GM12865 (cell line): ENCODE measurements at regions not wholly inside any gene's neighbourhood (a gene's known extent, or its start where the extent isn't known, plus 50 kb on each side); places are given as distances from the start of the nearest gene placed in this dataset.

Source experiments
- DNase-seq: peaks from one replicate; pipeline ENCODE4 v3.0.0; 2010; ENCODE audit warnings: low read depth
- H3K4me3 ChIP-seq: 2 replicates; pipeline ENCODE4 v1.5.1; 2011; ENCODE audit warnings: mild to moderate bottlenecking, low read depth, low read length, control low read depth
- TF ChIP-seq, protein P1 (sequence below): IDR thresholded peaks from 2 replicates; pipeline ENCODE4 v1.5.1; 2011; ENCODE audit warnings: low read length, control low read depth, low read depth, inconsistent platforms; ENCODE audit not compliant: insufficient read depth; ENCODE audit errors: missing control alignments

DNA sequence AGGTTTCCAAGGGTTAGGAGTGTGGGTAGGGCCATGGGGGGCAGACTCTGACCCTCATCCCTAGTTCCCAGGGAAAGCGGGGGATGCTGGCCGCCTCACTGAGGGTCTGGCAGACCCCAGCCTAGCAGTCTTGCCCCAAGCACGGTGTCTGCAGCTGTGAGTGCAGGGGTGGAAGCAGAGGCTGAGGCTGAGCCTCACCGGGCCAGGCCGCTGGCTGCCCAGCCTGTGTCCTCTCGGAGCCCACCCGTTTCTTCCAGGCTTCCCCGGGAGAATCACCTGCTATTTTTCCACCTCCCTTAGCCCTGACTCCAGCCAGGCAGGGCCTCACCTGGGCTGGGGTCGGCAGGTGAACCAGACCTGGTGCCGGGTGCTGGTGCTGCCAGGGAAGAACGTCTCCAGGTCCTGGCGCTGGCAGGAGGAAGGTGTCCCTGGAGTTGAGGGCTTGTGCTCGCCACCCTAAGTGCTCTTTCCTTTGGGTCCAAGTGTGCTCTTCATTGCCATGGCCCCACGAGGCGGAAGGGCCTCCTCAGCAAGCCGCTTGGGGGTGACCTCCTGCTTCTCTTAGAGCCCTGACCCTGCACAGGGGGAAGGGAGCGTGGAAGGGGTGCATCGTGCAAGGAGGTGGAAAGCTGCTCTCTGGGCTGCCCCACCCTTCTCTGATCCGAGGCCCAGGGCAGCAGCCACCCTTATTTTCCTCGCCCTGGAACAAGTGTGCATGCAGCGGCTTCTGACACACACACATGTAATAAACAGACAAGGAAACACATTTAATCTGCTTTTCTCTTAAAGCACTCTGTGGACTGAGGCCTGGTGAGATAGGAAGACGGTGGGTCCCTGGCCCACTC, 112.7 kb downstream of the FAM53A start:
- no peak for DNase-seq
- TF ChIP-seq, protein P1, sequence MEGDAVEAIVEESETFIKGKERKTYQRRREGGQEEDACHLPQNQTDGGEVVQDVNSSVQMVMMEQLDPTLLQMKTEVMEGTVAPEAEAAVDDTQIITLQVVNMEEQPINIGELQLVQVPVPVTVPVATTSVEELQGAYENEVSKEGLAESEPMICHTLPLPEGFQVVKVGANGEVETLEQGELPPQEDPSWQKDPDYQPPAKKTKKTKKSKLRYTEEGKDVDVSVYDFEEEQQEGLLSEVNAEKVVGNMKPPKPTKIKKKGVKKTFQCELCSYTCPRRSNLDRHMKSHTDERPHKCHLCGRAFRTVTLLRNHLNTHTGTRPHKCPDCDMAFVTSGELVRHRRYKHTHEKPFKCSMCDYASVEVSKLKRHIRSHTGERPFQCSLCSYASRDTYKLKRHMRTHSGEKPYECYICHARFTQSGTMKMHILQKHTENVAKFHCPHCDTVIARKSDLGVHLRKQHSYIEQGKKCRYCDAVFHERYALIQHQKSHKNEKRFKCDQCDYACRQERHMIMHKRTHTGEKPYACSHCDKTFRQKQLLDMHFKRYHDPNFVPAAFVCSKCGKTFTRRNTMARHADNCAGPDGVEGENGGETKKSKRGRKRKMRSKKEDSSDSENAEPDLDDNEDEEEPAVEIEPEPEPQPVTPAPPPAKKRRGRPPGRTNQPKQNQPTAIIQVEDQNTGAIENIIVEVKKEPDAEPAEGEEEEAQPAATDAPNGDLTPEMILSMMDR: no peak
- no peak overlapping the region for H3K4me3 ChIP-seq

DNA sequence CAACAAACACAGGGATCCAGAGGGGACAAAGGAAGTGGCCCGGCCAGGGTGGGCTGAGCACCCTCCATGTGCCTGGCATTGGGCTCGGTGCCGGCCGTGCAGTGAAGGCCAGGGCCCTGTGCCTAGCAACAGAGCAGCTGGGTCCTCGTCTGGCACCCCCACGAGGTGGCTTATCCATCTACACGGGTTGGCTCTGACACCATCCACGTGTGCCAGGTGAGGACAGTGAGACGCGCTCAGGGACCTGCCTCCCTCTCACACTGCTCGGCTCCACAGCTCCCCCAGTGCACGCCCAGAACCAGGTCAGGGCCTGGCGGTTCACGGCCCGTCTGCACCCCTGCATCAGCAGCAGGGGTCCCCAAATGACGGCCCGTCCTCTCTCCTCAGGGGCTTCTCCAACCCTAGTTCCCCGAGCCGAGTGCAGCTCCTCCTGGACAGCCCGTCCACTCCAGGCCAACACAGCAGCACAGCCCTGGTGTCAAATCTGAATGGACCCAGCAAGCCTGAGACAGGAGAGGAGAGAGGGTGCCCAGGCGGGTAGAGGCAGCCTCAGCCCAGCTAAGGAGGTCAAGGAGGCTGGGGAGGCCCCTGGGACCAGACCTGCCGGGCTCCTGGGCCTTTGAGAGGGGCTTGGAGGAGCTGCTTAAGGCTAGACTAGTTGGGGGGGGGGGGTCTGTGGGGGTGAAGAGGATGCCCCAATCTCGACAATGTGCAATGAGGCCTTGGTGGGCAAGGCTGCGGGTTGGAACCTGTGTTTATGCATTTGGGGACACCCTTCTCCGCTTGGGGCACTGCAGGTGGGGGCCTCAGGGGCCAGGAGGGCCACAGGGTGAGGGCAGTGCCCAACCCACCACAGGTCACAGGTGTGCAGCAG, 113.6 kb downstream of the FAM53A start:
- no peak for DNase-seq
- H3K4me3 ChIP-seq: no peak overlapping the region
- TF ChIP-seq, protein P1: no peak

DNA sequence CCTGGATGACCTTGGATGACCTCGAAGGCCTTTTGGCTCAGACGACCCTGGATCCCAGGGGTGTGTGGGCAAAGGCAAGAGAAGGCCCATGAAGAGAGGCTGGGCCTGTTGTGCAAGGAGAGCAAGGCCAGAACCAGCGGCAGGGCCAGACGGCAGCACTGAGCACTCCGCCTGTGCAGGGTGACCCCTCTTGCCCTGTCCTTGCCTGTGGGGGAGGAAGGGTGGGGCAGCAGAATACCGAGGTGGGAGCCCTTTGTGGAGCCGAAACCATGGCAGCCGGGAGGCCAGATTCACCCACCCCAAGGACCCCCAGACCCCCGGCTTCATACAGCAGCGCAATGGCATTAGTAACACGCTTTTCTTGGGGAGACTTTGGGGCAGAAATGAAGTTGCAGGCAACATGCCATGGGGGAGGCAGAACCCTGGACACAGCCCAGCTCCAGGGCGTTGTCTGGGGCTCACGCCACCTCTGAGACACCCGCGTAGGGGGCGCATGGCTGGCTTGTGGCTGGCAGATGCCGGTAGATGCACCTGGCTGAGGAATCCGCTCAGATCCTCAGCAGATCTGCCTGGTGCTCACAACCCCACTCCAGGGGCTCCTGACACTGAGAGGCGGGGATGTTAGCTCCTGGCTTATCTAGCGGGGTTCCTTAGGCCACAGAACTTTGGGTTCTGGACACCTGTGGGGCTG, 114.5 kb downstream of the FAM53A start:
- DNase-seq: no peak
- TF ChIP-seq, protein P1: no peak
- no peak overlapping the region for H3K4me3 ChIP-seq

DNA sequence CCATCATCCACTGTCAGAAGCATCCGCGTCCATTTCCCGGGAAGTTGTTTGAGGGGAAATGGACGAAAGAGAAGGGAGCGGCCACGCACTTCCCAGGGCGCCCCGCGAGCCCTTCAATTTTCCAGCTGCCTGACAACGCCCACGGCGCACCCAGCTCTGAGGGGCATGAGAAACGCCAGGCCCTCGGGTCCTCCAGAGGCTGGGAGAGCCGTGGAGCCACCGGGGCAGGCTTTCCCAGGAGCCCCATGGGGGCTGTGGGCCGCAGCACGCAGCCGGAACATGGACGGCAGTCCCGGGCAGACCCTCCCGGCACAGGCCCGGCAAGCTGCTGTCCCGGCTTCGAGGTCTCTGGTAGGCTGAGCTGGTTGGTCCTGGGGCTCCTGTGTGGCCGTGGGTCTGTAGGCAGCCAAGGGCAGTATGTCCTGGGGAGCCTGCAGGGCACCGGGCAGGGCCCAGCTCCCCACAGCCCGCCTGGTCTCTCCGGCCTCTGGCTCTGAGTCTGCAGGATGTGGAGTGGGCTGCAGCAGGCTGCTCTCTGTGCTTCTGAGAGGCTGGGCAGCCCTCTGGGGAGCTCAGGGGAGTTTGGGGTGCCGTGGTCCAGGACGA, 115.2 kb downstream of the FAM53A start:
- no peak overlapping the region for H3K4me3 ChIP-seq
- TF ChIP-seq, protein P1: no peak
- DNase-seq: no peak

DNA sequence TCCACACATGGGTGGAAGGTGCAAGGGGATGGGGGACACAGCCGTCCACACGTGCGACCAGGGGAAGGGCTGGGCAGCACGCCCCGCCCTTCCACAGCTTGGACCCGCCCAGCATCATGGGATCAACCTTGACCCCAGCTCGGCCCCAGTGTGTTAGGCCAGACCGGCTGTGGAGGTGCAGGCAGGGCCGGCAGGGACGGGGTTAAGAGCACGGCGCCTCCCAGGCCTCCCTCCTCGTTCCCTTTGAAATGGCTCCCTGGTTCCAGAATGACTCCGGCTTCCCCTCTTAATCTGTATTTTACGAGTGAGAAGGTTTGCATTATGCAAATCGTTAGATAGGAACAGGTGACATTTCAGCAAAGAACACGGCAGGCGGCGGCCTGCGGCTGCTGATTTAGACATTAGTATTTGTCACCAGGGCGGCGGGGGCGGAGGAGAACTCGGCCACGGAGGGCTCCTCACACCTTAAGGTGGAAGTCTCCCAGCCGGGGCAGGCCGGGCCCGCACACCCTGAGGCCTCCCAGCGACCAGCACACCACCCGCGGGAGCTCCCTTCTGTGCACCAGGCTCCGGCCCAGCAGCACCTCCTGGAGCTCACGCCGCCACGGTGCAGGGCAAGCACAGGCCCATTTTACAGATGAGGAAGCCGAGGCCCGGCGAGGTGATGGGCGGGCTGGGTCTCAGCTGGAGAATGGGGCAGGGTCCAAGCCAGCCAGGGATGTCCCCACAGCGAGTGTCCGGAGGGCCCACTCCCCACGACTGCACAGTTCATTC, 116.1 kb downstream of the FAM53A start:
- DNase-seq: no peak
- TF ChIP-seq, protein P1: no peak
- no peak overlapping the region for H3K4me3 ChIP-seq

DNA sequence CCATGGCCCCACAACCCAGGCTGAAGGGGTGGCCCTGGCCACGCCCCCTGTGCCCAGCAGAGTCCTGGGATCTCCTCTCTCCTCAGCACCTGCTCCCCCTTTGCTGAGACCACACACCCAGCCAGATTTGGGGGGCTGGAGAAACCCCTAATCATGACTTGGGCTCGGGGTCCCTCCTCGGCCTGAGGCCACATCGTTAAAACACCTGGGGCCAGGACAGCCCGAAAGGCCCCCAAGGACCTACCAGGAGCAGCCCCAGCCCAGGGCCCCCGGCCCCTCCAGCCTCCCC, 116.7 kb downstream of the FAM53A start:
- no peak for DNase-seq
- TF ChIP-seq, protein P1: no peak

More for the DNA sequence above, 116.7 kb downstream of the FAM53A start:
- no peak overlapping the region for H3K4me3 ChIP-seq
